AG04450 (cell line): ENCODE measurements at regions not wholly inside any gene's neighbourhood (a gene's known extent, or its start where the extent isn't known, plus 50 kb on each side); places are given as distances from the start of the nearest gene placed in this dataset.

ENCODE experiments used
- CTCF ChIA-PET: fragments of 300-600, 350-600 bp; formaldehyde crosslinking; extraction: SDS; loops from one replicate; lab custom pipeline; 2022; ENCODE audit warnings: antibody characterized with exemption, inconsistent platforms; lab: Charles Lee
- POLR2A ChIA-PET: fragments of 350-600 bp; formaldehyde crosslinking; extraction: SDS; loops from one replicate; lab custom pipeline; 2021; ENCODE audit warnings: antibody characterized with exemption, inconsistent platforms; lab: Yijun Ruan, JAX
- DNase-seq: peaks from one replicate; pipeline ENCODE4 v3.0.0-alpha.2; 2011; ENCODE audit warnings: low read depth, low spot score
- H3K27ac ChIP-seq: one replicate; pipeline ENCODE4 v1.5.1; 2012; ENCODE audit warnings: low read depth, low read length, control low read depth
- H3K27me3 ChIP-seq: one replicate; pipeline ENCODE4 v1.6.0; 2012; ENCODE audit warnings: low read length; ENCODE audit not compliant: control insufficient read depth, insufficient read depth
- H3K4me3 ChIP-seq: 2 replicates; pipeline ENCODE4 v1.5.1; 2011; ENCODE audit warnings: mild to moderate bottlenecking, low read depth, low read length, control low read depth
- H3K9me3 ChIP-seq: 2 replicates; pipeline ENCODE4 v1.5.1; 2012; ENCODE audit warnings: low read length; ENCODE audit not compliant: control insufficient read depth, insufficient read depth
- CTCF ChIP-seq: IDR thresholded peaks from 2 replicates; pipeline ENCODE4 v1.5.1; 2011; ENCODE audit warnings: low read depth, low read length, control low read depth, inconsistent platforms

GRCh38 chr11:8318536-8318935, 54.9 kb upstream of the LMO1 start:
- TF ChIP-seq CTCF, result no peak
- no peak for DNase-seq
- CTCF ChIA-PET, result no interaction called here
- Histone ChIP-seq H3K4me3 (no peak overlapping the region), H3K27ac (no peak overlapping the region), H3K27me3 (peaks cover 38% of the 10 kb centered on the region), H3K9me3 (no peaks in the 10 kb centered on the region)
- POLR2A ChIA-PET, result no interaction called here

GRCh38 chr11:8317159-8317558, 53.5 kb upstream of the LMO1 start:
- POLR2A ChIA-PET, result no interaction called here
- peaks cover 37% of the 10 kb centered on the region for H3K27me3 ChIP-seq
- H3K9me3 ChIP-seq, result no peaks in the 10 kb centered on the region
- H3K27ac ChIP-seq, result no peak overlapping the region
- TF ChIP-seq CTCF, result no peak
- CTCF ChIA-PET, result interaction anchor here (0.8 kb wide), 1 partner anchor 21 kb away, joined by 3 read pairs; no protein-coding TSS in a partner anchor
- no peak overlapping the region for H3K4me3 ChIP-seq
- DNase-seq, result no peak

- CTCF ChIA-PET, result no interaction called here
- no peak overlapping the region for H3K27ac ChIP-seq
- POLR2A ChIA-PET, result no interaction called here
- TF ChIP-seq CTCF, result no peak
- no peak overlapping the region for H3K4me3 ChIP-seq
- DNase-seq, result no peak
- peaks cover 33% of the 10 kb centered on the region for H3K27me3 ChIP-seq
- no peaks in the 10 kb centered on the region for H3K9me3 ChIP-seq
Measured at GRCh38 chr11:8315954-8316353, 52.3 kb upstream of the LMO1 start.

- ChIA-PET POLR2A (interaction anchor here (0.6 kb wide), 1 partner anchor 164 kb away, joined by 3 read pairs; no protein-coding TSS in a partner anchor), CTCF (interaction anchor here (0.6 kb wide), 1 partner anchor 30 kb away, joined by 11 read pairs; no protein-coding TSS in a partner anchor)
- Histone ChIP-seq H3K9me3 (no peaks in the 10 kb centered on the region), H3K4me3 (no peak overlapping the region), H3K27me3 (peaks cover 32% of the 10 kb centered on the region), H3K27ac (no peak overlapping the region)
- no peak for DNase-seq
- no peak for TF ChIP-seq CTCF
Measured at GRCh38 chr11:8315463-8315862, 51.8 kb upstream of the LMO1 start.

- DNase-seq, result no peak
- peaks cover 32% of the 10 kb centered on the region for H3K27me3 ChIP-seq
- no peak overlapping the region for H3K27ac ChIP-seq
- no peak overlapping the region for H3K4me3 ChIP-seq
- no peaks in the 10 kb centered on the region for H3K9me3 ChIP-seq
- no peak for TF ChIP-seq CTCF
- POLR2A ChIA-PET, result interaction anchor here (0.6 kb wide), 1 partner anchor 164 kb away, joined by 3 read pairs; no protein-coding TSS in a partner anchor
- CTCF ChIA-PET, result interaction anchor here (0.6 kb wide), 1 partner anchor 29 kb away, joined by 11 read pairs; no protein-coding TSS in a partner anchor
Measured at GRCh38 chr11:8314916-8315315, 51.2 kb upstream of the LMO1 start.
